Hepatocyte (in vitro differentiated cells): ENCODE measurements at regions not wholly inside any gene's neighbourhood (a gene's known extent, or its start where the extent isn't known, plus 50 kb on each side); places are given as distances from the start of the nearest gene placed in this dataset.
"Not testable (repeated sequence)": the region's sequence is repeated elsewhere in the genome, so short reads cannot be mapped to it uniquely, and the experiment has no call there.

ENCODE experiments used
- DNase-seq: peaks from one replicate; pipeline ENCODE4 v3.0.0-alpha.2; 2016; ENCODE audit warnings: low spot score
- H2AFZ ChIP-seq: fragments of 200-600 bp; sonication (generic); 2 replicates; pipeline ENCODE4 v1.6.0; 2016; ENCODE audit warnings: antibody characterized with exemption, mild to moderate bottlenecking
- H3K27ac ChIP-seq: fragments of 200-600 bp; sonication (generic); 2 replicates; pipeline ENCODE4 v1.5.1; 2016; ENCODE audit warnings: mild to moderate bottlenecking
- H3K27me3 ChIP-seq: fragments of 200-600 bp; sonication (generic); 2 replicates; pipeline ENCODE4 v1.6.1; 2016
- H3K36me3 ChIP-seq: fragments of 200-600 bp; sonication (generic); replicated peaks from 2 replicates; pipeline ENCODE4 v1.5.1; 2016; ENCODE audit warnings: low read depth; ENCODE audit not compliant: insufficient read depth
- H3K4me1 ChIP-seq: fragments of 200-600 bp; sonication (generic); 2 replicates; pipeline ENCODE4 v1.5.1; 2016; ENCODE audit warnings: mild to moderate bottlenecking, moderate library complexity; ENCODE audit not compliant: insufficient read depth
- H3K4me2 ChIP-seq: fragments of 200-600 bp; sonication (generic); 2 replicates; pipeline ENCODE4 v1.6.0; 2016
- H3K4me3 ChIP-seq: fragments of 200-600 bp; sonication (generic); 2 replicates; pipeline ENCODE4 v1.5.1; 2016; ENCODE audit warnings: mild to moderate bottlenecking
- H3K79me2 ChIP-seq: fragments of 200-600 bp; sonication (generic); 2 replicates; pipeline ENCODE4 v1.6.0; 2017; ENCODE audit warnings: mild to moderate bottlenecking
- H3K9me2 ChIP-seq: fragments of 200-600 bp; sonication (generic); replicated peaks from 2 replicates; pipeline ENCODE4 v1.6.0; 2017; ENCODE audit warnings: mild to moderate bottlenecking; ENCODE audit not compliant: insufficient read depth
- H3K9me3 ChIP-seq: fragments of 200-600 bp; sonication (generic); 2 replicates; pipeline ENCODE4 v1.5.1; 2016; ENCODE audit warnings: low read depth, mild to moderate bottlenecking
- H4K20me1 ChIP-seq: fragments of 200-600 bp; sonication (generic); 2 replicates; pipeline ENCODE4 v1.6.0; 2016; ENCODE audit warnings: mild to moderate bottlenecking; ENCODE audit not compliant: insufficient read depth, poor library complexity, severe bottlenecking
- EZH2 ChIP-seq: fragments of 200-600 bp; sonication (generic); IDR thresholded peaks from 2 replicates; pipeline ENCODE4 v1.6.1; 2016; ENCODE audit warnings: antibody characterized with exemption, mild to moderate bottlenecking, borderline replicate concordance
- EZH2phosphoT487 ChIP-seq: fragments of 200-600 bp; sonication (generic); IDR thresholded peaks from one replicate; pipeline ENCODE4 v1.6.1; 2018; ENCODE audit warnings: antibody characterized with exemption, mild to moderate bottlenecking, low read depth, moderate library complexity; ENCODE audit not compliant: unreplicated experiment, severe bottlenecking
- WGBS: methylation state at CpG from one replicate; pipeline ENCODE4 v1.1.6; 2016; ENCODE audit warnings: low lambda C conversion rate; ENCODE audit errors: missing lambda C conversion rate; 5-methylcytosine and 5-hydroxymethylcytosine counted together
- TF ChIP-seq, protein P1 (sequence below): fragments of 200-600 bp; sonication (generic); IDR thresholded peaks from 2 replicates; pipeline ENCODE4 v1.5.1; 2016; ENCODE audit warnings: antibody characterized with exemption, mild to moderate bottlenecking; ENCODE audit not compliant: poor library complexity

DNA sequence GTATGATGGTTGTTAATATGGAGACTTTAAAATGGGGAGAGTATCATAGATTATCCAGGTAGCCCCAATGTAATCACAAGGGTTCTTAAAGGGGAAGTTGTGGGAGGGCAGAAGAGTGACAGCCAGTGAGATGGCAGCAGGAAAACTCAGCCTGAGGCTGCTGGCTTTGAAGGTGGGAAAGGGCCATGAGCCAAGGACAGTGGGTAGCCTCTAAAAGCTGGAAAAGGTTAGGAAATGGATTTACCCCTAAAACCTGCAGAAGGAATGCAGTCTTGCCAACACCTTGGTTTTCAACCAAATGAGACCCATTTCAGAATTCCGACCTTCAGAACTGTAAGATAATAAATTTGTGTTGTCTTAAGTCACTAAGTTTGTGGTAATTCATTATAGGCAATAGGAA, 68.8 kb upstream of the BLTP1 start:
- Histone ChIP-seq H3K4me3 (no peak overlapping the region), H3K27me3 (no peaks in the 10 kb centered on the region), H3K36me3 (no peaks in the 10 kb centered on the region), H3K9me2 (no peaks in the 10 kb centered on the region), H3K79me2 (no peaks in the 10 kb centered on the region), H2AFZ (no peak overlapping the region), H4K20me1 (no peaks in the 10 kb centered on the region), H3K4me2 (no peak overlapping the region), H3K9me3 (no peaks in the 10 kb centered on the region), H3K27ac (no peak overlapping the region), H3K4me1 (no peaks in the 10 kb centered on the region)
- DNase-seq, result no peak
- TF ChIP-seq EZH2 (no peak), EZH2phosphoT487 (no peak)
- TF ChIP-seq, protein P1, sequence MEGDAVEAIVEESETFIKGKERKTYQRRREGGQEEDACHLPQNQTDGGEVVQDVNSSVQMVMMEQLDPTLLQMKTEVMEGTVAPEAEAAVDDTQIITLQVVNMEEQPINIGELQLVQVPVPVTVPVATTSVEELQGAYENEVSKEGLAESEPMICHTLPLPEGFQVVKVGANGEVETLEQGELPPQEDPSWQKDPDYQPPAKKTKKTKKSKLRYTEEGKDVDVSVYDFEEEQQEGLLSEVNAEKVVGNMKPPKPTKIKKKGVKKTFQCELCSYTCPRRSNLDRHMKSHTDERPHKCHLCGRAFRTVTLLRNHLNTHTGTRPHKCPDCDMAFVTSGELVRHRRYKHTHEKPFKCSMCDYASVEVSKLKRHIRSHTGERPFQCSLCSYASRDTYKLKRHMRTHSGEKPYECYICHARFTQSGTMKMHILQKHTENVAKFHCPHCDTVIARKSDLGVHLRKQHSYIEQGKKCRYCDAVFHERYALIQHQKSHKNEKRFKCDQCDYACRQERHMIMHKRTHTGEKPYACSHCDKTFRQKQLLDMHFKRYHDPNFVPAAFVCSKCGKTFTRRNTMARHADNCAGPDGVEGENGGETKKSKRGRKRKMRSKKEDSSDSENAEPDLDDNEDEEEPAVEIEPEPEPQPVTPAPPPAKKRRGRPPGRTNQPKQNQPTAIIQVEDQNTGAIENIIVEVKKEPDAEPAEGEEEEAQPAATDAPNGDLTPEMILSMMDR, result no peak
- 84% methylated on average over 1 of the region's 1 CpG for WGBS

DNA sequence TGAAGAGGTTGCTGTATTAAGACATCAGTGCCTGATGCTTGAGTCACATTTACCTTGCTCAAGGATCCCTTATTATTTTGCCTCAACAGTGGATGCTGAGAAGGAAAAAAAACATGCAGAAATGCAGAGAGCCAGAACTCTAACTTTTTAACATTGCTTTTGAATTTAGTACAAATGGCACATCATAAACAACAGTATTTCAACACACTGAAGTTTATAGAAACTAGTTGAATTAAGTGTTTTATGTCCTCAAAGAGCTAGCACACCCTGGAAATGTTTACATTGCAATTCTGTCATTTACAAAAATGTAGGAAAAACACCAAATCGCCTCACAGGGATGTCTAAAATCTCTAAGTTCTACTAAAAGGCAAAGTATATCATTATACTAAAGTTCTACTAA, 69.5 kb upstream of the BLTP1 start:
- no peak for TF ChIP-seq EZH2phosphoT487
- TF ChIP-seq EZH2, result no peak
- TF ChIP-seq, protein P1, result no peak
- Histone ChIP-seq H3K4me1 (no peaks in the 10 kb centered on the region), H4K20me1 (no peaks in the 10 kb centered on the region), H3K27ac (no peak overlapping the region), H2AFZ (no peak overlapping the region), H3K79me2 (no peaks in the 10 kb centered on the region), H3K4me2 (peak overlapping the region; percentile 18), H3K9me2 (no peaks in the 10 kb centered on the region), H3K36me3 (no peaks in the 10 kb centered on the region), H3K4me3 (no peak overlapping the region), H3K27me3 (no peaks in the 10 kb centered on the region), H3K9me3 (no peaks in the 10 kb centered on the region)
- 54% methylated on average over 1 of the region's 1 CpG for WGBS
- DNase-seq, result no peak

DNA sequence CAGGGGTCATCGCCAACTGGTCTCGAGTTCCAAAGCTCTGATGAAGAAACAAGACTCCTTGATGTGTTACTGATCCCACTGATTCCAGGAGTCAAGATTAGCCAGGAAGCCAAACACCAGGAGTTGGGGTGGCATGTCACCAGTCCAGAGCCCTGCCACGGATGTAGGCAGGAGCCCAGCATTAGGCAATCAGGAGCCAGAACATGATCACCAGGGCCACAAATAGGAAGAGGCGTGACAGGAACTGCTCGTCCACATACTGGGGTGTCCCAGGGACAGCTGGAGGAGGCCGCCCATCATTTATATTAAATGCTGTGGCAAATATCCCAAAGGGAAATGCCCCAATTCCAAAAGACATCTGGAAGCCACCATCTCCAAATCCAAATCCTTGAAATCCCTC, 74.5 kb upstream of the BLTP1 start:
- H3K36me3 ChIP-seq, H3K27me3 ChIP-seq, H3K79me2 ChIP-seq, DNase-seq, H3K4me3 ChIP-seq, H3K4me1 ChIP-seq, H2AFZ ChIP-seq, H3K9me3 ChIP-seq, H3K9me2 ChIP-seq, H4K20me1 ChIP-seq, H3K27ac ChIP-seq, H3K4me2 ChIP-seq: not testable (repeated sequence)
- WGBS, result 90% methylated on average over 6 of the region's 6 CpGs

DNA sequence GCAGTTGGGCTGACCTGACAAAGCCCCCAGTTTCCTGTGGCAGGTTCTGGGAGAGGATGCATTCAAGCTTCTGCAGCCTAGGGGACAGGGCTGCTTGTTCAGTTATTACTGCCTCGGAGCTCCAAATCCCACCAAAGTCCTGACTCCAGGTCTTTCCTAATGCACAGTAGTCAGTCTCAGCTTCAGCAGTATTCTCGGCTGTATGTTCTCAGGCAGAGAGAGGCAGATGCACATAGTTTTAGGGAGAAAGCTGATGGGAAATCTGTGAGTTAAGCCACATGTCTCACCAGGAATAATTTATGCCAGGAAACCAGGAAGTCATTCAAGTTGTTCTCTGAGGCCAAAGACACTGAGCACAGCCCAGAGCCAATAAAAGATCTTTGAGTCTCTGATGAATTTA, 75.3 kb upstream of the BLTP1 start:
- not testable (repeated sequence) for H4K20me1 ChIP-seq, H3K79me2 ChIP-seq, H3K27me3 ChIP-seq, H2AFZ ChIP-seq, H3K9me2 ChIP-seq, H3K36me3 ChIP-seq, H3K4me3 ChIP-seq, H3K27ac ChIP-seq, H3K4me1 ChIP-seq, H3K4me2 ChIP-seq, H3K9me3 ChIP-seq, DNase-seq
- 17% methylated on average over 2 of the region's 2 CpGs for WGBS

DNA sequence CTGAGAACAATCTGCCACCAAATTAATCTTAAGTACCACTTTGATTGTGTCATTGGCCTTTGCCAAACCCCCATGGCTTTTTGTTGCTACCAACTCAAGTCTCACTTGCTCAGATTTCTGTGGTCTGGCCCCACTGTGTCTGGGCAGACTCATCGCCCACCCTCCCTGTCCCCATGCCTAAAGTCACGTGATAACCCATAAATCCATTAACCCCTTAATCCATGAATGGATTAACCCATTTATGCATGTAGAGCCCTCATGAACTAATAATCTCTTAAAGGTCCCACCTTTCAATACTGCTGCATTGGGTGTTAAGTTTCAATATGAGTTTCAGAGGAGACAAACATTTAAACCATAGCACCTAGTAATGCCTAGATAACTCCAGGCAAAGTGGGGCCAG, 78.5 kb upstream of the BLTP1 start:
- Histone ChIP-seq H4K20me1 (no peaks in the 10 kb centered on the region), H3K36me3 (no peaks in the 10 kb centered on the region), H3K79me2 (no peaks in the 10 kb centered on the region), H3K27me3 (no peaks in the 10 kb centered on the region), H2AFZ (no peak overlapping the region), H3K9me3 (no peaks in the 10 kb centered on the region), H3K4me2 (no peak overlapping the region), H3K27ac (no peak overlapping the region), H3K4me1 (no peaks in the 10 kb centered on the region), H3K9me2 (no peaks in the 10 kb centered on the region), H3K4me3 (no peak overlapping the region)
- DNase-seq, result no peak
- 43% methylated on average over 2 of the region's 2 CpGs for WGBS
- TF ChIP-seq, protein P1, result no peak
- TF ChIP-seq EZH2 (no peak), EZH2phosphoT487 (no peak)
